PC-3 (cell line): ENCODE measurements at regions not wholly inside any gene's neighbourhood (a gene's known extent, or its start where the extent isn't known, plus 50 kb on each side); places are given as distances from the start of the nearest gene placed in this dataset.

Experiments used
- ATAC-seq: fragments of 200-7000 bp; cut with Tn5 transposase; 2 replicates; pipeline ENCODE4 v1.9.1; 2020; ENCODE audit warnings: mild to moderate bottlenecking, moderate library complexity
- BruUV-seq: library from RNA; stranded (reverse); fragments of 400-500 nt; replicated peaks from 2 replicates; lab custom pipeline; 2021; lab: Mats Ljungman, UMichigan
- CTCF ChIA-PET: fragments of 300-600 bp; sonication (Branson Sonifier 250); formaldehyde crosslinking; loops from one replicate; lab custom pipeline; 2022; ENCODE audit warnings: antibody characterized with exemption; lab: Charles Lee
- POLR2A ChIA-PET: fragments of 300-600 bp; sonication (Branson Sonifier 250); formaldehyde crosslinking; loops from one replicate; lab custom pipeline; 2022; ENCODE audit warnings: antibody characterized with exemption; ENCODE audit not compliant: unreplicated experiment; lab: Charles Lee
- DNase-seq: peaks from one replicate; pipeline ENCODE4 v3.0.0-alpha.2; 2015
- H2AFZ ChIP-seq: fragments of 300-600 bp; sonication (generic); 2 replicates; pipeline ENCODE4 v1.6.0; 2016; ENCODE audit warnings: antibody characterized with exemption, low read length
- H3F3A ChIP-seq: fragments of 300-600 bp; sonication (generic); one replicate; pipeline ENCODE4 v1.6.0; 2017; ENCODE audit warnings: antibody characterized with exemption, low read length, control low read depth, mild to moderate bottlenecking; ENCODE audit not compliant: unreplicated experiment
- H3K27ac ChIP-seq: fragments of 300-600 bp; sonication (generic); 2 replicates; pipeline ENCODE4 v1.5.1; 2016; ENCODE audit warnings: mild to moderate bottlenecking, low read length
- H3K27me3 ChIP-seq: fragments of 300-600 bp; sonication (generic); 2 replicates; pipeline ENCODE4 v1.6.1; 2016; ENCODE audit warnings: low read length, mixed read lengths
- H3K36me3 ChIP-seq: fragments of 300-600 bp; sonication (generic); 2 replicates; pipeline ENCODE4 v1.6.1; 2016; ENCODE audit warnings: low read depth, mixed run types, low read length, mixed read lengths
- H3K4me1 ChIP-seq: fragments of 300-600 bp; sonication (generic); 2 replicates; pipeline ENCODE4 v1.5.1; 2016; ENCODE audit warnings: low read length; ENCODE audit not compliant: insufficient read depth
- H3K4me2 ChIP-seq: fragments of 300-600 bp; sonication (generic); 2 replicates; pipeline ENCODE4 v1.6.0; 2016; ENCODE audit warnings: low read length
- H3K4me3 ChIP-seq: fragments of 300-600 bp; sonication (generic); 2 replicates; pipeline ENCODE4 v1.5.1; 2016; ENCODE audit warnings: mild to moderate bottlenecking, low read length, mixed read lengths
- H3K79me2 ChIP-seq: fragments of 300-600 bp; sonication (generic); 2 replicates; pipeline ENCODE4 v1.6.1; 2017; ENCODE audit warnings: low read length, mixed read lengths
- H3K9ac ChIP-seq: fragments of 300-600 bp; sonication (generic); 2 replicates; pipeline ENCODE4 v1.6.0; 2016; ENCODE audit warnings: mild to moderate bottlenecking, low read length
- H3K9me2 ChIP-seq: fragments of 300-600 bp; sonication (generic); replicated peaks from 2 replicates; pipeline ENCODE4 v1.6.1; 2016; ENCODE audit warnings: mixed run types, low read length, mixed read lengths
- H3K9me3 ChIP-seq: fragments of 300-600 bp; sonication (generic); 2 replicates; pipeline ENCODE4 v1.6.1; 2016; ENCODE audit warnings: low read length, mixed read lengths
- H4K20me1 ChIP-seq: fragments of 300-600 bp; sonication (generic); 2 replicates; pipeline ENCODE4 v1.6.1; 2016; ENCODE audit warnings: low read length, mixed read lengths
- CTCF ChIP-seq: fragments of 300-600 bp; sonication (generic); conservative IDR thresholded peaks from 2 replicates; pipeline ENCODE4 v1.5.1; 2017; ENCODE audit warnings: antibody characterized with exemption, low read depth, mild to moderate bottlenecking, low read length
- EZH2 ChIP-seq: fragments of 300-600 bp; sonication (generic); IDR thresholded peaks from one replicate; pipeline ENCODE4 v1.6.1; 2017; ENCODE audit warnings: antibody characterized with exemption, mild to moderate bottlenecking, low read length; ENCODE audit not compliant: unreplicated experiment
- EZH2phosphoT487 ChIP-seq: fragments of 300-600 bp; sonication (generic); IDR thresholded peaks from 2 replicates; pipeline ENCODE4 v1.6.1; 2018; ENCODE audit warnings: mild to moderate bottlenecking, antibody characterized with exemption, low read length, borderline replicate concordance
- intact Hi-C: fragments of 100-400 bp; cut with micrococcal nuclease; formaldehyde crosslinking; loops from 2 replicates; pipeline ENCODE4 v1.9.0; 2023

GRCh38 chr1:245025525-245025924, 129.3 kb upstream of the KIF26B start:
- H3K79me2 ChIP-seq = no peaks in the 10 kb centered on the region
- H3K27ac ChIP-seq = no peak overlapping the region
- no peak overlapping the region for H3K9ac ChIP-seq
- POLR2A ChIA-PET = no interaction called here
- no peaks in the 10 kb centered on the region for H3K4me1 ChIP-seq
- ATAC-seq (no peak), DNase-seq (no peak)
- no peaks in the 10 kb centered on the region for H4K20me1 ChIP-seq
- H3K36me3 ChIP-seq = no peaks in the 10 kb centered on the region
- no peaks in the 10 kb centered on the region for H3K9me3 ChIP-seq
- H3K4me2 ChIP-seq = no peak overlapping the region
- H3K4me3 ChIP-seq = no peak overlapping the region
- no peaks in the 10 kb centered on the region for H3K9me2 ChIP-seq
- TF ChIP-seq EZH2phosphoT487 = no peak
- TF ChIP-seq CTCF = no peak
- TF ChIP-seq EZH2 = no peak
- H2AFZ ChIP-seq = no peak overlapping the region
- no peaks in the 10 kb centered on the region for H3F3A ChIP-seq
- CTCF ChIA-PET = no interaction called here
- H3K27me3 ChIP-seq = no peaks in the 10 kb centered on the region
- no TSS peak for BruUV-seq
- intact Hi-C loops = no loop called here

GRCh38 chr1:245023222-245023621, 131.6 kb upstream of the KIF26B start:
- ATAC-seq = no peak
- Histone ChIP-seq H3F3A (no peaks in the 10 kb centered on the region), H3K36me3 (no peaks in the 10 kb centered on the region)

More at GRCh38 chr1:245023222-245023621, 131.6 kb upstream of the KIF26B start:
- Histone ChIP-seq H3K27me3 (no peaks in the 10 kb centered on the region), H3K4me1 (no peaks in the 10 kb centered on the region), H3K27ac (no peak overlapping the region), H4K20me1 (no peaks in the 10 kb centered on the region), H3K9me3 (no peaks in the 10 kb centered on the region), H3K9me2 (no peaks in the 10 kb centered on the region), H3K79me2 (no peaks in the 10 kb centered on the region), H3K4me3 (no peak overlapping the region), H2AFZ (no peak overlapping the region), H3K4me2 (no peak overlapping the region), H3K9ac (no peak overlapping the region)
- TF ChIP-seq EZH2phosphoT487 (no peak), EZH2 (no peak), CTCF (no peak)
- no TSS peak for BruUV-seq
- CTCF ChIA-PET = no interaction called here
- POLR2A ChIA-PET = no interaction called here
- intact Hi-C loops = no loop called here
- no peak for DNase-seq
